Left ventricle myocardium inferior (tissue), 1 donor: ENCODE measurements at regions not wholly inside any gene's neighbourhood (a gene's known extent, or its start where the extent isn't known, plus 50 kb on each side); places are given as distances from the start of the nearest gene placed in this dataset.
"Not testable (repeated sequence)": the region's sequence is repeated elsewhere in the genome, so short reads cannot be mapped to it uniquely, and the experiment has no call there.

ENCODE experiments used
- DNase-seq: peaks from one replicate; pipeline ENCODE4 v3.0.0-alpha.2; 2020
- H3K27ac ChIP-seq: fragments of 200-600 bp; replicated peaks from 2 replicates; pipeline ENCODE4 v1.8.0; 2021
- H3K27me3 ChIP-seq: fragments of 200-600 bp; 2 replicates; pipeline ENCODE4 v1.8.0; 2021; ENCODE audit warnings: low read depth
- H3K36me3 ChIP-seq: fragments of 200-600 bp; 2 replicates; pipeline ENCODE4 v1.8.0; 2021
- H3K4me1 ChIP-seq: fragments of 200-600 bp; 2 replicates; pipeline ENCODE4 v1.8.0; 2021
- H3K4me3 ChIP-seq: fragments of 200-600 bp; 2 replicates; pipeline ENCODE4 v1.8.0; 2021; ENCODE audit warnings: mild to moderate bottlenecking, moderate library complexity
- H3K9me3 ChIP-seq: fragments of 200-600 bp; replicated peaks from 2 replicates; pipeline ENCODE4 v1.8.0; 2021
- intact Hi-C: fragments of 100-400 bp; cut with micrococcal nuclease; formaldehyde crosslinking; loops from one replicate; pipeline ENCODE4 v1.11.0; 2022
- TF ChIP-seq, protein P1 (sequence below): fragments of 200-600 bp; IDR thresholded peaks from 2 replicates; pipeline ENCODE4 v1.8.0; 2021; ENCODE audit warnings: antibody characterized with exemption, mild to moderate bottlenecking, borderline replicate concordance
- donor health status: DM: no; HTN: yes; CAD: no; lungs with severe emphysema.

DNA sequence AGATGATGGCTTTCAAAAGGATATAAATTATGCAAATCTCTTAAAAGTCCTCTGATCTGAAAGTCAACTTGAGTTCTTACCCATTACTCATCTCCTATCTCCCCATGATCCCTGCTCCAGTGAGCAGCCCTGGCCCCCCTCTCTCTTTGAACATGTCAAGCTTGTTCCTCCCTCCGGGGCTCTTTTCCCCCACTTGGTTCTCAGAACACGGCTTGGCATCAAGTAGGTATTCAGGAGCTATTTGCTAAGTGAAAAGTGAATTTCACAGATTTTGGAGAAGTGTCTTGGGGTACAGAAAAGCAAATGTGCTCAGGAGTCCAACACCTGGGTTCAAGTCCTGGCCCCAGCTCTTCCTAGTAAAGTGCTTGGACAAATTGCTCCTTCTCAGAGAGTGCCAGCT is 98.3 kb upstream of the CTBP2 start:
- Histone ChIP-seq H3K27ac (no peak overlapping the region), H3K4me3 (no peak overlapping the region), H3K9me3 (no peaks in the 10 kb centered on the region), H3K27me3 (peaks cover 28% of the 10 kb centered on the region), H3K36me3 (no peaks in the 10 kb centered on the region), H3K4me1 (no peaks in the 10 kb centered on the region)
- intact Hi-C loops: no loop called here
- TF ChIP-seq, protein P1, sequence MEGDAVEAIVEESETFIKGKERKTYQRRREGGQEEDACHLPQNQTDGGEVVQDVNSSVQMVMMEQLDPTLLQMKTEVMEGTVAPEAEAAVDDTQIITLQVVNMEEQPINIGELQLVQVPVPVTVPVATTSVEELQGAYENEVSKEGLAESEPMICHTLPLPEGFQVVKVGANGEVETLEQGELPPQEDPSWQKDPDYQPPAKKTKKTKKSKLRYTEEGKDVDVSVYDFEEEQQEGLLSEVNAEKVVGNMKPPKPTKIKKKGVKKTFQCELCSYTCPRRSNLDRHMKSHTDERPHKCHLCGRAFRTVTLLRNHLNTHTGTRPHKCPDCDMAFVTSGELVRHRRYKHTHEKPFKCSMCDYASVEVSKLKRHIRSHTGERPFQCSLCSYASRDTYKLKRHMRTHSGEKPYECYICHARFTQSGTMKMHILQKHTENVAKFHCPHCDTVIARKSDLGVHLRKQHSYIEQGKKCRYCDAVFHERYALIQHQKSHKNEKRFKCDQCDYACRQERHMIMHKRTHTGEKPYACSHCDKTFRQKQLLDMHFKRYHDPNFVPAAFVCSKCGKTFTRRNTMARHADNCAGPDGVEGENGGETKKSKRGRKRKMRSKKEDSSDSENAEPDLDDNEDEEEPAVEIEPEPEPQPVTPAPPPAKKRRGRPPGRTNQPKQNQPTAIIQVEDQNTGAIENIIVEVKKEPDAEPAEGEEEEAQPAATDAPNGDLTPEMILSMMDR: no peak
- DNase-seq: no peak

DNA sequence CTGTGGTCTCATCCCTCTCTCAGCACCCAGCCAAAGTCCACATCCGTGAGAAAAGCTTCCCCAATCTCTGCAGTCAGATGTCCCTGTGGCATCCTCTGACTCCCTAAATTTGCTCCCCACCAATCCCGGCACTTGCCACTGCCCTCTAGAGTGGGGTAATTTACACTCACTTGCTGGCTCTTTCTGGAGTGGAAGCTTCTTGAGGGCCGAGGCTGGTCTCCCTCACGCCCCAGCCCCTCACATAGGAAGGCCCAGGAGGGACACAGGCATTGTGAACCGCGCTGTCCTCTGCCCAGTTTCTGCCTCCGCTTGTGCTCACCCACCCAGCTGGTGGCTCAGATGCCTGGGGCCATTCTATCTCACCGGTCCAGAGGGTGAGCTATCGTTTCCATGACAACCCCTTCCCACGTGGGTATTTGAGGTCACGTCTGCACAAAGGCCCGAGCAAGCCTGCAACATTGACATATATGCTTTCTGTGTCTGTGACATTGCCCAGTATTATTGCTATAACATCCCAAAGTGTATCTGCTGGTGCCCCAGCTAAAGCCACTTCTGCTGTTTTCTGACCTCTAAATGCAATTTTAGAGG is 97.3 kb upstream of the CTBP2 start:
- intact Hi-C loops: no loop called here
- Histone ChIP-seq H3K4me1 (no peaks in the 10 kb centered on the region), H3K36me3 (no peaks in the 10 kb centered on the region), H3K9me3 (peaks cover 10% of the 10 kb centered on the region), H3K27ac (no peak overlapping the region), H3K27me3 (peaks cover 32% of the 10 kb centered on the region), H3K4me3 (no peak overlapping the region)
- TF ChIP-seq, protein P1: no peak
- DNase-seq: no peak

DNA sequence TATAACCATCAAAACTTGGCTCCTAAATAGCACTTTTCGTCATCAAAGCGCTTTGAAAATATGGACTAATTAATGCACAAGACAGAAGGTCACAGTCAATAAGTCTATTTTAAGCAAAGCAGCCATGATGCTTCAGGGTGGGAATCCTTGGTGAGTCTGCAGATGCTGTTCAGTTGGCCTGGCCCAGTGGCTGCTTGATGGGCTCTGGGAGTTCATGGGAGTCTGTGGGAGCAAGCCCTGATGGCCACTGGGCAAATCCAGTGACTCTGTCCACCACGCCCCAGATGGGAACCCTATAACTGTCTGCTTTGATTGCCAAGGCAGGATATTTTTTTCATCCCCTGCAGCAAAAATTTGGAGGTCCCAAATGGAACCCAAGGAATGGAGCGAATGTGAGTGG is 95.7 kb upstream of the CTBP2 start:
- intact Hi-C loops: no loop called here
- DNase-seq: no peak
- H3K4me3 ChIP-seq: no peak overlapping the region
- no peak overlapping the region for H3K27ac ChIP-seq
- H3K4me1 ChIP-seq: no peaks in the 10 kb centered on the region
- peaks cover 24% of the 10 kb centered on the region for H3K9me3 ChIP-seq
- peaks cover 32% of the 10 kb centered on the region for H3K27me3 ChIP-seq
- H3K36me3 ChIP-seq: no peaks in the 10 kb centered on the region
- TF ChIP-seq, protein P1: no peak

DNA sequence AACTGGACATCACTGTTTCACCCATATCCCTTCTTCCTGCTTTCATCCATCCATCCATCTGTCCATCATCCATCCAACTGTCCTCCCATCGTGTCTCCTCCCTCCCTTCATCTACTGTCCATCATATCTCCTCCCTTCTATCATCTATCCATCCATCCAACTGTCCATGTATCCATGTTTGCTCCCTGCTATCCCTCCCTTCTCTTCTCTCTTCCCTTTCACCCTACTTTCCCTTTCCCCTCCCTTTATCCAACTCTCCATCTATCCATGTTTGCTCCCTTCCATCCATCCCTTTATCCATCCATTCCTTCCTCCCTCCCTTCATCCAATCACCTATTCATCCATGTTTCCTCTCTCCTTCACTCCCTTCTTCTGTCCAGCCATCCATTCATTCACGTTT is 92.6 kb upstream of the CTBP2 start:
- intact Hi-C loops: no loop called here
- no peak overlapping the region for H3K4me3 ChIP-seq
- DNase-seq: no peak
- H3K27ac ChIP-seq: no peak overlapping the region
- H3K9me3 ChIP-seq: peaks cover 31% of the 10 kb centered on the region
- peaks cover 31% of the 10 kb centered on the region for H3K27me3 ChIP-seq
- H3K4me1 ChIP-seq: no peaks in the 10 kb centered on the region
- H3K36me3 ChIP-seq: no peaks in the 10 kb centered on the region
- TF ChIP-seq, protein P1: no peak

DNA sequence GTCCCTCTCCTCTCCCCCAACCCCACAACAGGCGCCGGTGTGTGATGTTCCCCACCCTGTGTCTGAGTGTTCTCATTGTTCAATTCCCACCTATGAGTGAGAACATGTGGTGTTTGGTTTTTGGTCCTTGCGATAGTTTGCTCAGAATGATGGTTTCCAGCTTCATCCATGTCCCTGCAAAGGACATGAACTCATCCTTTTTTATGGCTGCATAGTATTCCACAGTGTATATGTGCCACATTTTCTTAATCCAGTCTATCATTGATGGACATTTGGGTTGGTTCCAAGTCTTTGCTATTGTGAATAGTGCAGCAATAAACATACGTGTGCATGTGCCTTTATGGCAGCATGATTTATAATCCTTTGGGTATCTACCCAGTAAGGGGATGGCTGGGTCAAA is 90.5 kb upstream of the CTBP2 start:
- H3K4me1 ChIP-seq, H3K36me3 ChIP-seq, intact Hi-C loops, H3K4me3 ChIP-seq, DNase-seq, H3K27ac ChIP-seq: not testable (repeated sequence)
- Histone ChIP-seq H3K27me3 (peaks cover 52% of the 10 kb centered on the region), H3K9me3 (peaks cover 31% of the 10 kb centered on the region)

DNA sequence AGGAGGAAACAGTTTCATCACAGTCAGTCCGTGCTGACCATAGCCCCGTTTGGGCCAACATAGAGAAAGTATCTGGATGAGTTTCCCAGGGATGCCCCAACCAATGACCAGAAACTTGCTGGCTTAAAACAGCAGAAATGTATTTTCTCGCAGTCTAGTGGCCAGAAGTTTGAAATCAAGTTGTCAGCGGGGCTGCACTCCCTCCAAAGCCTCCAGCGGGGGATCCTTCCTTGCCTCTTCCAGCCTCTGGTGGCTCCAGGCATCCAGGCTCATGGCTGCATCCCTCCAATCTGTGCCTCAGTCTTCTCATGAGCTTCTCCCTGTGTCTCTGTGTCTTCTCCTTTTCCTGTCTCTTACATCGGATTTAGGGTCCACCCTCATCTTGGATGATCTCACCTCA is 89.6 kb upstream of the CTBP2 start:
- Histone ChIP-seq H3K27ac (no peak overlapping the region), H3K4me1 (no peaks in the 10 kb centered on the region), H3K4me3 (no peak overlapping the region), H3K36me3 (no peaks in the 10 kb centered on the region), H3K27me3 (peaks cover 55% of the 10 kb centered on the region), H3K9me3 (peaks cover 31% of the 10 kb centered on the region)
- intact Hi-C loops: no loop called here
- no peak for DNase-seq
- TF ChIP-seq, protein P1: no peak
